ENCODE measurements at regions not wholly inside any gene's neighbourhood (a gene's known extent, or its start where the extent isn't known, plus 50 kb on each side); places are given as distances from the start of the nearest gene placed in this dataset.
"Not testable (repeated sequence)": the region's sequence is repeated elsewhere in the genome, so short reads cannot be mapped to it uniquely, and the experiment has no call there.

- H3K27me3 ChIP-seq: no peaks in the 10 kb centered on the region
- H3K4me3 ChIP-seq: no peak overlapping the region
- H3K9me3 ChIP-seq (replicated peaks): no peaks in the 10 kb centered on the region
- H3K4me1 ChIP-seq: no peaks in the 10 kb centered on the region
- no peak overlapping the region for H3K27ac ChIP-seq
- no peaks in the 10 kb centered on the region for H3K36me3 ChIP-seq
- DNase-seq: no peak
Observed at GRCh38 chr5:36374266-36374862, 72.7 kb upstream of the RANBP3L start.

GRCh38 chr5:36377192-36377591, 75.5 kb upstream of the RANBP3L start:
- Histone ChIP-seq H3K27ac (no peak overlapping the region), H3K4me3 (no peak overlapping the region), H3K4me1 (no peaks in the 10 kb centered on the region), H3K27me3 (no peaks in the 10 kb centered on the region), H3K36me3 (no peaks in the 10 kb centered on the region), H3K9me3 (replicated peaks) (no peaks in the 10 kb centered on the region)
- DNase-seq: no peak

GRCh38 chr5:36378551-36378950, 76.8 kb upstream of the RANBP3L start:
- H3K36me3 ChIP-seq: no peaks in the 10 kb centered on the region
- no peaks in the 10 kb centered on the region for H3K27me3 ChIP-seq
- no peak overlapping the region for H3K27ac ChIP-seq
- no peaks in the 10 kb centered on the region for H3K9me3 ChIP-seq (replicated peaks)
- DNase-seq: no peak
- no peaks in the 10 kb centered on the region for H3K4me1 ChIP-seq
- no peak overlapping the region for H3K4me3 ChIP-seq

GRCh38 chr5:36382890-36383289, 81.2 kb upstream of the RANBP3L start:
- H3K27ac ChIP-seq: no peak overlapping the region
- no peaks in the 10 kb centered on the region for H3K36me3 ChIP-seq
- H3K4me1 ChIP-seq: no peaks in the 10 kb centered on the region
- no peak overlapping the region for H3K4me3 ChIP-seq
- no peak for DNase-seq
- H3K9me3 ChIP-seq (replicated peaks): no peaks in the 10 kb centered on the region
- no peaks in the 10 kb centered on the region for H3K27me3 ChIP-seq

DNA sequence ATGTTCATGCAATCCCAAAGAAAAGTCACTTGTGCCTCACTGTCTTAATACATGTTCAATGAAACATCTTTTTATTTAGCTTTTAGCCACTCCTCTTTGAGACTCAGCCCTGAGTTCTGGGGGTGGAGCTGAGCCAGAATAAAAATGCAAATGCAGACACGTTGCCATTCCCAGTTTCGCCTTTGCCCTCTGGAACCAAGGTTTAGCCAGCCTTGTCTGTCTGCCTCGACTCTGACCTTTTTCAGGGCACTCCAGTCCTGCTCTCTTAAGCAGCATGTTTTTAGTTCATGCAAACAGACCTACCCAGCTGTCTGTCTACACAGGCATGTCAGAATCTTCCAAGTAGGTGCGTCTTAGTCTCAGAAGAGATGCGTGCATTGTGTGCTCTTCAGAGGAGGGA, 82.2 kb upstream of the RANBP3L start:
- no peaks in the 10 kb centered on the region for H3K9me3 ChIP-seq (replicated peaks)
- no peaks in the 10 kb centered on the region for H3K4me1 ChIP-seq
- H3K27ac ChIP-seq: no peak overlapping the region
- DNase-seq: no peak
- H3K36me3 ChIP-seq: no peaks in the 10 kb centered on the region
- no peaks in the 10 kb centered on the region for H3K27me3 ChIP-seq
- H3K4me3 ChIP-seq: no peak overlapping the region

GRCh38 chr5:36384845-36385244, 83.1 kb upstream of the RANBP3L start:
- no peaks in the 10 kb centered on the region for H3K36me3 ChIP-seq
- no peak overlapping the region for H3K4me3 ChIP-seq
- H3K9me3 ChIP-seq (replicated peaks): no peaks in the 10 kb centered on the region
- DNase-seq: no peak
- H3K27me3 ChIP-seq: no peaks in the 10 kb centered on the region
- H3K27ac ChIP-seq: no peak overlapping the region
- H3K4me1 ChIP-seq: no peaks in the 10 kb centered on the region

DNA sequence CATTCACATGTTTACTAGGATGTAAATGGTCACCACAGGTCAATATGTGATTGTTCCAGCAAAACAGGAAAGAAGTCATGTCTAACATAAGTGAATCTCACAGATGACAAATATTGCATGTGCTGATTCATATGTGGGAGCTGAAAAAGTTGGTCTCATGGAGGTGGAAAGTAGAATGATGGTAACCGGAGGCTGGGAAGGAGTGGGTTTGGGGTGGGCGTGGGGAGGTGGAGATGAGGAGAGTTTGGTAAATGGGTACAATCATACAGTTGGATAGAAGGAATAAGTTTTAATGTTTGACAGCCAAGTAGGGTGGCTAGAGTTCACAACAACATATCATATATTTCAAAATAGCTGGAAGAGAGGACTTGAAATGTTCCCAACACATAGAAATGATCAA, 83.8 kb upstream of the RANBP3L start:
- no peak overlapping the region for H3K4me3 ChIP-seq
- H3K4me1 ChIP-seq: no peaks in the 10 kb centered on the region
- H3K36me3 ChIP-seq: no peaks in the 10 kb centered on the region
- H3K27ac ChIP-seq: no peak overlapping the region
- no peaks in the 10 kb centered on the region for H3K27me3 ChIP-seq
- H3K9me3 ChIP-seq (replicated peaks): no peaks in the 10 kb centered on the region
- no peak for DNase-seq

GRCh38 chr5:36388288-36388687, 86.6 kb upstream of the RANBP3L start:
- DNase-seq: no peak
- H3K27me3 ChIP-seq: no peaks in the 10 kb centered on the region

DNA sequence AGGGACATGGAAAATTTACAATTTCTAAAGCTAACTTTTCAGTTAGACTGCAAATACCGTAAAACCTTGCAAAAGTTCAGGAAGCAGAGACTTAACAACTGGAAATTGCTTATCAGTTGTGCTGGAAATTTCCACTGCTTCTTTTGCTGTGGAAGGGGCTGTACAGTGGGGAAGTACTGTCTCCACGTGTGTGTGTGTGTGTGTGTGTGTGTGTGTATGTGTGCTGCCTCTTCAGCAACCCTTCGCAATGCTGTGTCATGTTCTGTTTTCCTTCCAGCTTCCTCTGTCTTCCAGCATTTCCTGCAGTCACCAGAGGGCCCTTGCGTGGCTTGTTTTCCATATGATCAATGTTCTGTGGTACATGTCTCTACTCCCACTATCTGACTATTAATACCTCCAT, 87.5 kb upstream of the RANBP3L start:
- Histone ChIP-seq H3K9me3 (replicated peaks) (no peaks in the 10 kb centered on the region), H3K4me1 (no peaks in the 10 kb centered on the region), H3K4me3 (no peak overlapping the region), H3K27ac (no peak overlapping the region), H3K36me3 (no peaks in the 10 kb centered on the region), H3K27me3 (no peaks in the 10 kb centered on the region)
- no peak for DNase-seq

More at GRCh38 chr5:36388288-36388687, 86.6 kb upstream of the RANBP3L start:
- no peaks in the 10 kb centered on the region for H3K36me3 ChIP-seq
- H3K4me3 ChIP-seq: no peak overlapping the region
- H3K27ac ChIP-seq: no peak overlapping the region
- no peaks in the 10 kb centered on the region for H3K4me1 ChIP-seq
- no peaks in the 10 kb centered on the region for H3K9me3 ChIP-seq (replicated peaks)

DNA sequence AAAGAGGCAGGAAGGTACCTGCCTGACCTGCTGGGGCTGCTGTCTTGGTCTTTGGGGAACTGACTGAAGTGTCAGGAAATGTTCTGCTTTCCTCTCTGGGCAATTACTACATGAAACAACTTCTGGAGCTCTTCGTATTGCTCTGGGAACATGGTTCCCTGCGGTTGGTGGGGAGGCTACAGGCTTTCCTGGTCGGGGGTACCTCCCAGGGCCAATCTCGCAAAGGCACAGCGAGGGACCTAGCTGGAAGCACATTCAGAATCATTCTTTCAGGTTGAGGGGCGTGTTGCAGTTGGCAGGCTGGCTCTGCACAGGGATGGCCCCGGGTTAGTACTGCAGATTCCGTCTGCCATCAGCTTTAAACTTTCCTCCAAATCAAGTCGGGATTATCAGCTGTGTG, 88.9 kb upstream of the RANBP3L start:
- peak; percentile 6 to 31 for DNase-seq
- H3K27ac ChIP-seq: no peak overlapping the region
- no peaks in the 10 kb centered on the region for H3K27me3 ChIP-seq
- no peaks in the 10 kb centered on the region for H3K36me3 ChIP-seq
- no peaks in the 10 kb centered on the region for H3K9me3 ChIP-seq (replicated peaks)
- H3K4me1 ChIP-seq: no peaks in the 10 kb centered on the region
- no peak overlapping the region for H3K4me3 ChIP-seq

DNA sequence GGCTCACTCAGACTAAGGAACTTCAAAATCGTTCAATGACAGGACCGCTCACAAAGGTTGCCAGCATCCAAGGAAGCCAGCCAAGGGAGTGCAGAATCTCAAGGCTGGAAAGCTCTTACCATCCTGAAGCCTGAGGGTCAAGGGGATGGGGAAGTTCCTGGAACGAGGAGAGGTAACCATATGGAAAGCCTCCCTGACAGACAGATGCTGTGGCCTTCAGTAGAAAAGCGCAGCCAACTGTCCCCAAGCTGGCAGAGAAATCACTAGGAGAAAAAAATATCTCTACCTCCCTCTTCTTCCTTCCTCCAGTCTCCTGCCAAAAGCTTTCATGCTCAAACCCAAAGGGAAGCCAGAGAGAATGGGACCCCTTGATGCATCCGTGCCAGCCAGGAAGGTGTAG, 90.5 kb upstream of the RANBP3L start:
- no peak for DNase-seq
- Histone ChIP-seq H3K4me1 (0 out of 2 replicates have a peak, but pooled peaks cover 3% of the 10 kb centered on the region), H3K9me3 (replicated peaks) (no peaks in the 10 kb centered on the region), H3K27me3 (no peaks in the 10 kb centered on the region), H3K27ac (no peak overlapping the region), H3K4me3 (no peak overlapping the region), H3K36me3 (no peaks in the 10 kb centered on the region)

DNA sequence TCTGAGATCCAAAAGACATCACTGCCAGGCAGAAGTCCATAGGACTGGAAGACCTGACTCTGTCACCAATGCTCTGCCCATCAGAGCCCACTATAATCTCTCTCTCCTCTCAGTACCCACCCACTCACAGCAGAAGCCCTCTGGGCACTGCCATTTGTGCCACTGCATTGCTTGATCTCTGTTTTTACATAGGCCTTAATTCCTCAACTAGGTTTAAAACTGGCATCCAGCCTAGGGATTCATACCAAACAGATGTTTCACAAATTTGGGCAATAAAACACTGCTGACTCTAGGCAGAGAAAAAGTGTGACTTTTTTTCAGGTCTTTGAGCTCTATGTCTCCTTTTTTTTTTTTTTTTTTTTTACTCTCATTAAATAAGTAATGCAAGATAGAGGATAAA, 91.1 kb upstream of the RANBP3L start:
- Histone ChIP-seq H3K27ac (no peak overlapping the region), H3K4me3 (no peak overlapping the region), H3K36me3 (no peaks in the 10 kb centered on the region), H3K4me1 (0 out of 2 replicates have a peak, but pooled peaks cover 6% of the 10 kb centered on the region), H3K9me3 (replicated peaks) (no peaks in the 10 kb centered on the region), H3K27me3 (no peaks in the 10 kb centered on the region)
- DNase-seq: no peak

- no peaks in the 10 kb centered on the region for H3K27me3 ChIP-seq
- H3K27ac ChIP-seq: no peak overlapping the region
- H3K9me3 ChIP-seq (replicated peaks): no peaks in the 10 kb centered on the region
- H3K4me1 ChIP-seq: 0 out of 2 replicates have a peak, but pooled peaks cover 9% of the 10 kb centered on the region
- H3K36me3 ChIP-seq: no peaks in the 10 kb centered on the region
- no peak overlapping the region for H3K4me3 ChIP-seq
- no peak for DNase-seq
Observed at GRCh38 chr5:36393656-36394428, 92.1 kb upstream of the RANBP3L start.

DNA sequence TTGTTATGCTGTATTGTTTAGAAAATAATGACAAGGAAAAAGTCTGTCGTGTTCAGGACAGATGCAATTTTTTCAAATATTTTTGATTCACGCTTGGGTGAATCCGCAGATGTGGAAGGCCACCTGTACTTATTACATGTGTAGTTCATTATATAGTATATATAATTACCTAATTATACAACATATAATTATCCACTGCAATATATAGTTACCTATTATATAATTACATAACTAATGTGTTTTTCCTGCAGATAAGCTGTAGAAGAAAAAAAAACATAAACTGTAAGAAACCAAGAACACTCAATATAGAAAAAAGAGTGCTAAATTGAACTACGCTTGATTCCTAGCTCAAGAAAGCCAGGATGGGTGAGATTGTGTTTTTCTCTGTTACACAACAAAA, 93.6 kb upstream of the RANBP3L start:
- Histone ChIP-seq H3K27me3 (no peaks in the 10 kb centered on the region), H3K4me3 (no peak overlapping the region), H3K4me1 (0 out of 2 replicates have a peak, but pooled peaks cover 9% of the 10 kb centered on the region), H3K9me3 (replicated peaks) (no peaks in the 10 kb centered on the region), H3K36me3 (no peaks in the 10 kb centered on the region), H3K27ac (no peak overlapping the region)
- DNase-seq: no peak

GRCh38 chr5:36395947-36396346, 94.2 kb upstream of the RANBP3L start:
- H3K27me3 ChIP-seq: not testable (repeated sequence)

DNA sequence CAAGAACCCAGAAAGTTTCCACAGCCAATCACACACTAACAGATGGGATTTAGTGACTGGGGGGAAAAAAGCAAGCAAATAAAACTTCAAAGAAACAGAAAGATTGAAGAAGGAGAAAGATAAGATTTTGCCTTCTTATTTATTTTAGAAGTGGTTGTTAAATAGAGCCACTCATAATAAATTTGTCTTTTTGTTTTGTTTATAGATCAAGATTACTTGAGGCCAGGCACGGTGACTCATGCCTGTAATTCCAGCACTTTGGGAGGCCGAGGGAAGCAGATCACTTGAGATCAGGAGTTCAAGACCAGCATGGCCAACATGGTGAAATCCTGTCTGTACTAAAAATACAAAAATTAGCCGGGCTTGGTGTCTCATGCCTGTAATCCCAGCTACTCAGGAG, 94.9 kb upstream of the RANBP3L start:
- H3K4me3 ChIP-seq: no peak overlapping the region
- H3K27ac ChIP-seq: no peak overlapping the region
- DNase-seq: no peak
- H3K9me3 ChIP-seq (replicated peaks): no peaks in the 10 kb centered on the region
- 0 out of 2 replicates have a peak, but pooled peaks cover 9% of the 10 kb centered on the region for H3K4me1 ChIP-seq
- H3K36me3 ChIP-seq: no peaks in the 10 kb centered on the region
- no peaks in the 10 kb centered on the region for H3K27me3 ChIP-seq

More at GRCh38 chr5:36395947-36396346, 94.2 kb upstream of the RANBP3L start:
- H3K4me1 ChIP-seq; H3K36me3 ChIP-seq; H3K4me3 ChIP-seq; H3K9me3 ChIP-seq (replicated peaks); H3K27ac ChIP-seq: not testable (repeated sequence)
- peak in 1 of 2 experiments; percentile 10 for DNase-seq
